GM19043 (cell line): ENCODE measurements at regions not wholly inside any gene's neighbourhood (a gene's known extent, or its start where the extent isn't known, plus 50 kb on each side); places are given as distances from the start of the nearest gene placed in this dataset.
"Not testable (repeated sequence)": the region's sequence is repeated elsewhere in the genome, so short reads cannot be mapped to it uniquely, and the experiment has no call there.

Experiments used
- ATAC-seq: cut with Tn5 transposase; IDR thresholded peaks from one replicate; pipeline ENCODE4 v1.9.1; 2021; ENCODE audit warnings: low read depth; ENCODE audit not compliant: unreplicated experiment

- ATAC-seq, result no peak
Measured at GRCh38 chr2:48043131-48043700, 136.9 kb upstream of the FBXO11 start.

- ATAC-seq, result no peak
Measured at GRCh38 chr2:48043746-48044145, 137.4 kb upstream of the FBXO11 start.

- no peak for ATAC-seq
Measured at GRCh38 chr2:48045613-48046012, 139.3 kb upstream of the FBXO11 start.

GRCh38 chr2:48048476-48049171 is 142.3 kb upstream of the FBXO11 start:
- no peak for ATAC-seq

- ATAC-seq, result no peak
Measured at GRCh38 chr2:48049371-48049770, 143.1 kb upstream of the FBXO11 start.

GRCh38 chr2:48050711-48051110 is 144.4 kb upstream of the FBXO11 start:
- no peak for ATAC-seq

GRCh38 chr2:48059975-48060374 is 153.7 kb upstream of the FBXO11 start:
- ATAC-seq, result no peak

- not testable (repeated sequence) for ATAC-seq
Measured at GRCh38 chr2:48061656-48062055, 155.4 kb upstream of the FBXO11 start.

GRCh38 chr2:48065096-48065495 is 158.8 kb upstream of the FBXO11 start:
- no peak for ATAC-seq

GRCh38 chr2:48066000-48066399 is 159.7 kb upstream of the FBXO11 start:
- ATAC-seq, result no peak

GRCh38 chr2:48069769-48070168 is 163.5 kb upstream of the FBXO11 start:
- ATAC-seq, result no peak

GRCh38 chr2:48070415-48070814 is 164.1 kb upstream of the FBXO11 start:
- no peak for ATAC-seq

GRCh38 chr2:48072583-48072982 is 166.3 kb upstream of the FBXO11 start:
- no peak for ATAC-seq

- ATAC-seq, result no peak
Measured at GRCh38 chr2:48075631-48076030, 169.3 kb upstream of the FBXO11 start.

- no peak for ATAC-seq
Measured at GRCh38 chr2:48080534-48081316, 174.4 kb upstream of the FBXO11 start.

- ATAC-seq, result no peak
Measured at GRCh38 chr2:48081317-48081628, 175.0 kb upstream of the FBXO11 start.

GRCh38 chr2:48085888-48086287 is 179.6 kb upstream of the FBXO11 start:
- no peak for ATAC-seq

- ATAC-seq, result no peak
Measured at GRCh38 chr2:48088994-48089393, 182.7 kb upstream of the FBXO11 start.

- ATAC-seq, result no peak
Measured at GRCh38 chr2:48089644-48090043, 183.3 kb upstream of the FBXO11 start.

GRCh38 chr2:48092846-48093803 is 186.8 kb upstream of the FBXO11 start:
- no peak for ATAC-seq

- ATAC-seq, result not testable (repeated sequence)
Measured at GRCh38 chr2:48096765-48097164, 190.5 kb upstream of the FBXO11 start.
